ENCODE measurements at regions not wholly inside any gene's neighbourhood (a gene's known extent, or its start where the extent isn't known, plus 50 kb on each side); places are given as distances from the start of the nearest gene placed in this dataset.
"Not testable (repeated sequence)": the region's sequence is repeated elsewhere in the genome, so short reads cannot be mapped to it uniquely, and the experiment has no call there.

- Histone ChIP-seq H3K4me3 (no peak overlapping the region), H3K4me1 (replicated peaks in 1 of 2) (peaks cover 6 to 11% of the 10 kb centered on the region in 2 donors), H3K27ac (no peak overlapping the region)
- peak in 2 of 8 experiments; percentile 32 to 63 for ATAC-seq (replicated peaks in 6 of 8)
- in situ Hi-C loops (cut with MboI; ENCODE audit: low pct_unique_long_range_greater_than_20kb in 2 of 9, low sequenced_read_pairs in 9 of 9, unreplicated experiment in 9 of 9): no loop called here
- 0 to 100% (median 42%) methylated on average over 1 to 3 of the region's 4 CpGs; no CpG with 5 or more reads in 3 of the 10 experiments for WGBS, 10 experiments
These were observed 120.2 kb downstream of the QRSL1 start for GRCh38 chr6:106749609-106750008.

DNA sequence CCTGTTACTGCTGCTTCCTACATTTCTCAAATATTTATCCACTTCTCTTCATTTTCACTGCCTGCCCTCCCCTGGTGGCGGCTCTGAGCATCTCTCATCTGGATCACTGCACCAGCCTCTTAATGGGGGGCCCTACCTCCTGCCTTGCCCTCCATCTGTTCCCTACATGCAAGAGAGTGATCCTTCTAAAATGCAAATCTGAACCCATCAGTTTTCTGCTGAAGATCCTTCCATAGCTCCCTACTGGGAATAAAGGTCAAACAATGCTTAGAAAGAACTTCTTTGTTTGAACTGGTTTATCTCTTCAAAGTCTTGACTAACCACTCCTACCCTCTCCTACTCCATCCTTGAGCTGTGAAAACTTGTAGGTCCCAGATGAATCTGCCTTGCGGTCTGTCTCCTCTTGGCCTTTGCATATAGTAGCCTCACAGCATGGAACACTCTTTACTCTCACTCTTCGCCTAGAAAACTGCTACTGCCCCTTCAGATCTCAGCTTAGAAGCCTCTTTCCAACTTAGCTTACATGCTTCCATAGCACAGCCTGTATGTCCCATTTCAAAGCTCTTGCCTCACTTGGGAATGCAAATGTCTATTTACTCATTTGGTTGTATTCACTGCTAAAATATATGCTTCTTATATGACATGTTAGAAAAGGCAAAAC lies 119.3 kb downstream of the QRSL1 start:
- in situ Hi-C loops (cut with MboI; ENCODE audit: low pct_unique_long_range_greater_than_20kb in 2 of 9, low sequenced_read_pairs in 9 of 9, unreplicated experiment in 9 of 9): no loop called here
- Histone ChIP-seq H3K4me3 (no peak overlapping the region), H3K4me1 (replicated peaks in 1 of 2) (peaks cover 6 to 11% of the 10 kb centered on the region in 2 donors), H3K27ac (no peak overlapping the region)
- no peak for ATAC-seq (replicated peaks in 6 of 8)
- WGBS, 10 experiments: 0 to 80% (median 42%) methylated on average over 1 to 3 of the region's 3 CpGs

DNA sequence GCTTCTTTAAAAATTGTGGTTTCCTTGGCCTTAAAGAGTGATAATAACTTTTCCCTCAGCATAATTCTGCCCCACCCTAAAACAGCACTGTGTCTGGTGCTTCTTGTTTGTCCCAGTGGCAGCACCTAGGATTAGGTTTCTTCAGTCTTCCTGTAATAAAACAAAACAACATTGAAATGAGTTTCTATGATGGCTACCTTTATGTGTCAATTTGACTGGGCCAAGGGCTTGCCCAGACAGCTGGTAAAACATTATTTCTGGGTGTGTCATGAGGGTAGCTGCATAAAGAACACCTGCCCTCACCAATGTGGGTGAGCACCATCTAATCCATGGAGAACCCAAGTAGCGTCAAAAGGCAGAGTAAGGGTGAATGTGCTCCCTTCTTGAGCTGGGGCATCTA lies 117.8 kb downstream of the QRSL1 start:
- ATAC-seq (replicated peaks in 6 of 8): peak in 2 of 8 experiments; percentile 15 to 22
- 60 to 100% (median 100%) methylated on average over 1 of the region's 1 CpG; no CpG with 5 or more reads in 7 of the 10 experiments for WGBS, 10 experiments
- in situ Hi-C loops (cut with MboI; ENCODE audit: low pct_unique_long_range_greater_than_20kb in 2 of 9, low sequenced_read_pairs in 9 of 9, unreplicated experiment in 9 of 9): no loop called here
- Histone ChIP-seq H3K4me1 (replicated peaks in 1 of 2) (peaks cover 6 to 11% of the 10 kb centered on the region in 2 donors), H3K27ac (no peak overlapping the region), H3K4me3 (no peak overlapping the region)

GRCh38 chr6:106746652-106747051 lies 117.3 kb downstream of the QRSL1 start:
- Histone ChIP-seq H3K27ac (no peak overlapping the region), H3K4me3 (no peak overlapping the region), H3K4me1 (replicated peaks in 1 of 2) (peaks cover 6 to 11% of the 10 kb centered on the region in 2 donors)
- ATAC-seq (replicated peaks in 6 of 8): peak in 2 of 8 experiments; percentile 14 to 49
- in situ Hi-C loops (cut with MboI; ENCODE audit: low pct_unique_long_range_greater_than_20kb in 2 of 9, low sequenced_read_pairs in 9 of 9, unreplicated experiment in 9 of 9): no loop called here
- 53 to 100% (median 70%) methylated on average over 1 to 3 of the region's 3 CpGs; no CpG with 5 or more reads in 1 of the 10 experiments for WGBS, 10 experiments

DNA sequence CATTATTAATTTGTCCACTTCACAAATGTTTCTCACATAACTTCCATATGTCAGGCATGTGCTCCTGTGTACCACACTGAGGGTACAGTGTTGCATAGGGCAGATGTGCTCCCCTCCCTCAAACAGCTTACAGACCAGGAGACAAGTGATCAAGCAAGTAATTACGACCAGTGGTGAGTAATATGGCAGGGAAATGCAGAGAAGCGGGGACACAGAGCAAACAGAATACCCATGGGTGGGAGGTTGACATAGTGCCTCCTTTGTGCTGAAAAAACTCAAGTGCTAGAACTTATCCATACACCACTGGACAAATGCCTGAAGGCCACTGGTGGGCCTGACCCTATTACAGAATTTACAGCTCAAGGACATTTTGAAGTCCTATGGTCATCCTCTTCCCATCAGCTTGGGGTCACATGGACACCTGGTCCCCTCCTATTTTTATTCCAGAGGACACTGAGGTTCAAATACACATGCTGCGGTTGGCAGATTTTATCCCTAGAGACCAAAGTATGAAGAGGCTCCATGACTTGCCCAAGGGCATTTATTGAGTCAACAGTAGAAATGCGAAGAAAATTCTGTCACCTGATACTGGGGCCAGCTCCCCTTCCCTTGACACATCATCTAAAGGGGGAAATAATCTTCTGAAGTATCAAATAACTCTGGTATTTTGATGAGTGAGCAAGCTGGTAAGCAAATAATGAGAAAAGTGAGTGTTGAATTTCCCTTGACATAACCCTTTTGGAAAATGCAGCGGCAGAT lies 116.6 kb downstream of the QRSL1 start:
- in situ Hi-C loops (cut with MboI; ENCODE audit: low pct_unique_long_range_greater_than_20kb in 2 of 9, low sequenced_read_pairs in 9 of 9, unreplicated experiment in 9 of 9): no loop called here
- WGBS, 10 experiments: 46 to 100% (median 87%) methylated on average over 1 to 4 of the region's 5 CpGs; no CpG with 5 or more reads in 1 of the 10 experiments

GRCh38 chr6:106745197-106745770 lies 115.9 kb downstream of the QRSL1 start:
- 0 to 100% (median 67%) methylated on average over 1 to 3 of the region's 3 CpGs; no CpG with 5 or more reads in 1 of the 10 experiments for WGBS, 10 experiments
- ATAC-seq (replicated peaks in 6 of 8): no peak
- in situ Hi-C loops (cut with MboI; ENCODE audit: low pct_unique_long_range_greater_than_20kb in 2 of 9, low sequenced_read_pairs in 9 of 9, unreplicated experiment in 9 of 9): no loop called here
- peaks cover 5 to 6% of the 10 kb centered on the region in 2 donors for H3K4me1 ChIP-seq (replicated peaks in 1 of 2)
- H3K4me3 ChIP-seq: no peak overlapping the region
- no peak overlapping the region for H3K27ac ChIP-seq

More for the DNA sequence above, 116.6 kb downstream of the QRSL1 start:
- H3K4me3 ChIP-seq: no peak overlapping the region
- peaks cover 6 to 11% of the 10 kb centered on the region in 2 donors for H3K4me1 ChIP-seq (replicated peaks in 1 of 2)
- no peak overlapping the region for H3K27ac ChIP-seq
- peak in 1 of 8 experiments; percentile 41 for ATAC-seq (replicated peaks in 6 of 8)

DNA sequence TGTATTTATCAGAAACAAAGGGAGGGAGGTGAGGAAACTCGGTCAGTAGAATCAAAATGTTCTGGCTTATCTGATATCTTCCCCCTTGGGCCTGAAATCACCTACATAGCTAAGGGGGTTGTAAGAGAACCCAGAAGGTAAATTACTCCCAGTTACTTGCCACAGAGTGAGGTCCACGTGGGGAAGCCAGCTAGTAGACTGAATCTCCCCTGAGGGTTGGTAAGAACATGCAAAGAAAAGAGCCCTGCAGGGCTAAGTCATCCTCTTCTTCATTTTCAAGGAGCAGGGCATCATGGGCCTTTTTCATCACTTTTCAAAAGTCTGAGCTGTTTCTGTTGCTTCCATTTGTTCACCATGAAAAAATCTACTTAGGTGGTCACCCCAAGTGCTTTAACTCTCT lies 115.4 kb downstream of the QRSL1 start:
- no peak overlapping the region for H3K4me3 ChIP-seq
- WGBS, 10 experiments: 0 to 100% (median 90%) methylated on average over 1 to 2 of the region's 2 CpGs; no CpG with 5 or more reads in 3 of the 10 experiments
- no peak for ATAC-seq (replicated peaks in 6 of 8)
- H3K27ac ChIP-seq: no peak overlapping the region
- H3K4me1 ChIP-seq (replicated peaks in 1 of 2): peaks cover 4 to 6% of the 10 kb centered on the region in 2 donors
- in situ Hi-C loops (cut with MboI; ENCODE audit: low pct_unique_long_range_greater_than_20kb in 2 of 9, low sequenced_read_pairs in 9 of 9, unreplicated experiment in 9 of 9): no loop called here

DNA sequence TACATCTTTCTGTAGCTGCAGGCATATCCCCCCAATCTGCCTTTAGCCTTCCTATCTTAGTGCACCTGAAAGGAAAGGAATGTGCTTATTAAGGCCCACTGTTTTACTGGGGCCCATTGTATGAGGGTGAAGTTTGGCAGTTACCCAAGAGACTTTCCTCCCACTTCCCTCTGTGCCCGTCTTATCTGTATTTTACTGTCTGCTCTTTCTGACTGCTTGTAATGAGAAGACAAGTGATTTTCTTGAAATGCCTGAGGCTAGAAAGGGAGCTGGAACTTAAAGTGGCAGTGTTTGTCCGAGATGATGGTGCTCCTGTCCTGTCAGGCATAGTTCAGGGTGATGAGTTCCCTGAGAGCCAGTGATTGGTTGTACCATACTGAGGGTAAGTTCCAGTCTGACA lies 114.7 kb downstream of the QRSL1 start:
- H3K4me3 ChIP-seq; H3K27ac ChIP-seq; H3K4me1 ChIP-seq (replicated peaks in 1 of 2); ATAC-seq (replicated peaks in 6 of 8); in situ Hi-C loops (cut with MboI; ENCODE audit: low pct_unique_long_range_greater_than_20kb in 2 of 9, low sequenced_read_pairs in 9 of 9, unreplicated experiment in 9 of 9): not testable (repeated sequence)
- WGBS, 10 experiments: 25 to 93% (median 75%) methylated on average over 1 to 2 of the region's 2 CpGs; no CpG with 5 or more reads in 3 of the 10 experiments

- in situ Hi-C loops (cut with MboI; ENCODE audit: low pct_unique_long_range_greater_than_20kb in 2 of 9, low sequenced_read_pairs in 9 of 9, unreplicated experiment in 9 of 9): no loop called here
- ATAC-seq (replicated peaks in 6 of 8): no peak
- Histone ChIP-seq H3K4me3 (no peak overlapping the region), H3K4me1 (replicated peaks in 1 of 2) (peaks cover 4% of the 10 kb centered on the region in 2 donors), H3K27ac (no peak overlapping the region)
- 0 to 100% (median 50%) methylated on average over 1 to 2 of the region's 2 CpGs; no CpG with 5 or more reads in 2 of the 10 experiments for WGBS, 10 experiments
These were observed 114.2 kb downstream of the QRSL1 start for GRCh38 chr6:106743612-106744011.

DNA sequence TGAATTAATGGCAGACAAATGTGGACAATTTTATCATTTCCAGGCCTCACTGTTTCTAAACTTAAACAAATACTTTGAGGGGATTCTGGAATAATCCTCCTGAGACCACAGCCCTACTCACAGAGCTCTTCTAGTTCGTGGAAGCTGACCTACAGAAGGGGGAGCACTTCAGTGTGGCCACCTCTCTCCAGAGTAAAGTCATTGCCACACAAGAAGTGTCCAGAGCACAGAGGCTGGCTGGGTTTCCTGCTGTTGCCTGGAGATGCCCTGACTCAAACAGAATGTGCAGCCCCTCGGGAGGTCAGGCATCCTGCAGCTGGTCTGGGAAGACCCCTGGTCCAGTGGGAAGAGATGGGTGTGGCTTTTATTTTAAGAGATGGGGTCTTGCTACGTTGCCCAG lies 110.9 kb downstream of the QRSL1 start:
- Histone ChIP-seq H3K4me3 (no peak overlapping the region), H3K27ac (no peak overlapping the region), H3K4me1 (replicated peaks in 1 of 2) (no peaks in the 10 kb centered on the region)
- WGBS, 10 experiments: 0 to 86% (median 38%) methylated on average over 1 to 2 of the region's 3 CpGs; no CpG with 5 or more reads in 3 of the 10 experiments
- in situ Hi-C loops (cut with MboI; ENCODE audit: low pct_unique_long_range_greater_than_20kb in 2 of 9, low sequenced_read_pairs in 9 of 9, unreplicated experiment in 9 of 9): no loop called here
- ATAC-seq (replicated peaks in 6 of 8): no peak

- Histone ChIP-seq H3K4me1 (replicated peaks in 1 of 2) (no peaks in the 10 kb centered on the region), H3K27ac (no peak overlapping the region), H3K4me3 (no peak overlapping the region)
- WGBS, 10 experiments: 17 to 100% (median 83%) methylated on average over 1 to 4 of the region's 5 CpGs; no CpG with 5 or more reads in 3 of the 10 experiments
- in situ Hi-C loops (cut with MboI; ENCODE audit: low pct_unique_long_range_greater_than_20kb in 2 of 9, low sequenced_read_pairs in 9 of 9, unreplicated experiment in 9 of 9): no loop called here
- ATAC-seq (replicated peaks in 6 of 8): no peak
These were observed 110.0 kb downstream of the QRSL1 start for GRCh38 chr6:106739387-106739786.

DNA sequence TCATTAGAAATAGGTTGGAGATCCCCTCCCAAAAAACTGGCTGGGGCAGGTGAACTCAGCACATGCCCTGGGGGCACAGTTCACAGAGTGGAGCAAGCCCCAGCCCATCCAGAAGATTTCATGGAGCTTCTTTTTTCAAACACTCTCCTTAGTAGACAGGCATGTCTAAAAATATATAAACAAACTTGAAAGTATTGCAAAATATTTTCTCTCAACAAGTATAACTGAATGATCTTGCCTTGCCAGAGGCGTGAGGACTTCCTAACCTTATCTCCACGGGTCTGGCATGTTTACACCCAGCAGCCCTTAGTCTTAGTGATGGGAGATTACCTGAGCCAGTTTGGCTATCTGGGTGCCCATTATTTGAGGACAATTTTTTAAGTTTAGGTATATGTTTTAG lies 107.1 kb downstream of the QRSL1 start:
- WGBS, 10 experiments: 0 to 94% (median 84%) methylated on average over 1 to 2 of the region's 2 CpGs; no CpG with 5 or more reads in 6 of the 10 experiments
- Histone ChIP-seq H3K27ac (no peak overlapping the region), H3K4me1 (replicated peaks in 1 of 2) (no peaks in the 10 kb centered on the region), H3K4me3 (no peak overlapping the region)
- in situ Hi-C loops (cut with MboI; ENCODE audit: low pct_unique_long_range_greater_than_20kb in 2 of 9, low sequenced_read_pairs in 9 of 9, unreplicated experiment in 9 of 9): no loop called here
- no peak for ATAC-seq (replicated peaks in 6 of 8)

- in situ Hi-C loops (cut with MboI; ENCODE audit: low pct_unique_long_range_greater_than_20kb in 2 of 9, low sequenced_read_pairs in 9 of 9, unreplicated experiment in 9 of 9): no loop called here
- H3K27ac ChIP-seq: no peak overlapping the region
These were observed 106.5 kb downstream of the QRSL1 start for GRCh38 chr6:106735828-106736227.

More at GRCh38 chr6:106735828-106736227, 106.5 kb downstream of the QRSL1 start:
- Histone ChIP-seq H3K4me1 (replicated peaks in 1 of 2) (no peaks in the 10 kb centered on the region), H3K4me3 (no peak overlapping the region)
- ATAC-seq (replicated peaks in 6 of 8): no peak
